GM18951 (cell line): ENCODE measurements at regions not wholly inside any gene's neighbourhood (a gene's known extent, or its start where the extent isn't known, plus 50 kb on each side); places are given as distances from the start of the nearest gene placed in this dataset.

Experiments used
- POLR2A ChIP-seq: IDR thresholded peaks from 4 replicates; pipeline ENCODE4 v1.6.1; 2011; ENCODE audit warnings: mild to moderate bottlenecking; ENCODE audit not compliant: insufficient read length, insufficient read depth; ENCODE audit errors: extremely low read depth
- in situ Hi-C: fragments of 300-500 bp; cut with MboI; formaldehyde crosslinking; loops from one replicate; pipeline ENCODE4 v1.12.0; 2022; ENCODE audit warnings: low sequenced_read_pairs, mixed read lengths, inconsistent platforms; ENCODE audit not compliant: unreplicated experiment

DNA sequence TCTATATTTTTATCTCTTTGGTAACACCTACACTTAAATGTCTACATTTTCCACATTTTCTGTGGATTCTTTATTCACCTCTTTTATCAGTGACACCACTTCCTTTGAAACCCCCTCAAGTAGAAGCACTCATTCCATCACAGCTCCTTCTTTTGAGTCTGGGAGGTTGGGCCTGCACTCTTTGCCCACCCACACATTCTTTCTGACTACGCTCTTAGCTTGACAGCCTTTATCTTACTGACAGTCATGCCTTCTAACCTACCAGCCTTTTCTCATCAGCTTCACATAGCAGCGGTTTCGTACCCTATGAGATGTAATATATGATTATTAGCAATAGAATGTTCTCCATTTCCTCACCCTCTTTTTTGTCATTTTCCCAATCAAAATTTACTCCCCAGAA is 151.9 kb downstream of the TNFSF18 start:
- no peak for TF ChIP-seq POLR2A
- in situ Hi-C loops = no loop called here

DNA sequence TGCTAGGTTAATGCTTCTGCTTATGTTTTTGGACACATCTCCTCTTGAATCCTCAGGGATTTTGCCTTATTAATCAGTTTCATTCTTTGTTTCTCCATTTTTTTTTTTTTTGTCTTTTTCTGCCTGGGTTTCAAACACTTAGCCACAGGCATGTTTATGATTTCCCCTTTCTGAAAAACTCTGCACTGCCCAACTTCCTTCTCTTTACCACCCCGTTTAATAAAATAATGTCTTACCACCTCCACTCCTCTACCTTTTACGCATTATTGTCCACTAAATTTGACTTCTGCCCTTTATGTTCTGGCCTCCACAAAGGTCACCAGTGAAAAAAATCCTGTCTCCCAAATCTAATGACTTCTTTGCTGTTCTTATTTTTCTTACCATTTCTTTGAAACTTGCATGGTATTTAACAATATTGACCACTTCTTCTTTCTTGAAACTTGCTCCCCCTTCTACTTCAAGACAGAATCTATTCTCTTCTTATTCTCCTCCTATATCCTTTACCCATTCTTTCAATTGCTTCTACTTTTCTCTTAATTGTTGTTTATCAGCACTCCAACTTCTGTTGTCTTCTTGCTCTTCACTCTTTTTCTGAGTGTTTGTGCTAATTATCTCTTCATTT is 150.3 kb downstream of the TNFSF18 start:
- in situ Hi-C loops = no loop called here
- no peak for TF ChIP-seq POLR2A

DNA sequence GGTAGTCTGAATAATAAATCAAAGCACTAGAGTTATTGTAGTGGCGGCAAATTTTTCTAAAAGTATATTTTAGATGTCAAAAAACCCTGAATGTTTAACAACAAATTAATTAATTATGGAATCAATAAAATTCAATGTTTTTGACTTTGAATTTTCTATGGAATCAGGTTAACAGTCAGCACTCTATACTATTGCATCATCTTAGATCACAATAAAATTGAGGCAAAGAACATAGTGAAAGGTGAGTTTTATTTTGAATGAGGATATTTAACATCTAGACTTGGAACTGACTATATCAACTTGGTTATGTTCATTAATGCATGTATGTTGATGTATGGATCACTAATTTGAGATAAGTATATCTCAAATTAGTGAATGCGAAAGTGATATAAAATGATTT is 148.5 kb downstream of the TNFSF18 start:
- TF ChIP-seq POLR2A = no peak
- in situ Hi-C loops = no loop called here

DNA sequence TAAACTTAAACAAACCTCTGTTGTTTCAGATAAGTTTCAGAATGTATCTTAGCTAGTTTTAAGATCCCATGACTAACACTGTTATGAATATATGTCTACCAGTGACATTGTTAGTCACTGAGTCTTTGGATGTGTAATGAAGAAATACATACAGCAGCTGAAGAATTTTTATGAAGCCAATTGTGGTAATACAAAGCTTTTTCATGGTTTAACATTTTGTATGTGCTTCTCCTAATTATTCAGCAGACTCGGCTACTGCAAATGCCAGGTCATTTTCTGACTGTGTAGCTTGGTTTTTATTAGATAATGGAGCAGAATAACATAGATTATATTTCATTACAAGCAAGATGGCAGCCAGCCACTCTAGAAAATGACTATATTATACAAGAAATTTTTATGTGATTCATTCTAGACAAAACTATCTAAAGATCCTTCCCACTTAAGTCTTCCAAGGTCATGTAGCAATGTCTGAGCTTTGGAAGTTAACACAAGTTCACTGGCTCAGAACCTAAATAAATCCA is 147.8 kb downstream of the TNFSF18 start:
- no peak for TF ChIP-seq POLR2A
- in situ Hi-C loops = no loop called here

DNA sequence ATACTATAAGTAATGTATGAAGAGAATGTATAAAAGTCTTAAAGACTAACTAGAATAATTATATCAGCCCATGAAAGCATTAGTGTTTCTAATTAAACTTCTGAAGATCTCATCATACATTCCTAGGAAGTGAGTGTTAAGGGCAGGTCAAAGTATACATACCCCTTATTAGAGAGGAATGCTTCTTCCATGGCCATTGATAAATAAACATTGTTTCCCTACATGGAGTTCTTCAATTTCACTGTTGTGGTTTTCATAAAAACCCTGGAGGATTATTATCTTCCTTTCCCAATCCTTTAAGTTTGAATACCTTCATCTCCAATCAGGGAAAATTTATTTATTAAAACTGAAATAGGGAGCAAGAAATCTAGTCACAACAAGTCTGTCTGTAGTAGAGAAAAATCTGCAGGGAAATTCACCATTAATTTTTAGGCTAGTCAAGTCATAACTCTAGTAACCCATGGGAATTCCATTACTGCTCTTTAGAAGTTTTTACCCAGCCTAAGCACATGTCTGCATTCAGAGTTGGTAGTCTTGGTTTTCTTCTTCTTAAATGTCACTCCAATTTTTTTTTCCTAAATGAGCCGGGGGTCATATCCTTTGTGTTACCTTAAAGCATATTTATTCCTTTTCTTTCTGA is 147.0 kb downstream of the TNFSF18 start:
- in situ Hi-C loops = no loop called here
- no peak for TF ChIP-seq POLR2A

DNA sequence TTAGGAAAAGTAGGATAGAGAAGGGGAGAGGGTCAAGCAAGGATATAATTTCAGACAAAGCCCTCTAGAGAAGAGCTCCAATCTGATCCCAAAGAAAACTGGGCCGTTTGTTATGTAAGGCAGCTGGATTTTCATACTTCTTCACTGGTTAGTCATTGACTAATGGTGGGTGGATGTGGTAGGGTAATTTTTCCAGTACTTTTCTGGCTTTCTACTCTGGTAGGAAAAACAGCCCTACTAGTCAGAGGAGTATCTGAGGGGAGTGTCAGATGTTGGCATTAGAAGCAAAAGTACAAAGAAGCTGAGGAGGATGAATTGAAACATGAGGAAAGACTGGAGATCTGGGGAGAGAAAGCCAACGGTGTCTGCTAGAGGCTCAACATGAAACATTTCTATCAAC is 145.3 kb downstream of the TNFSF18 start:
- no peak for TF ChIP-seq POLR2A
- in situ Hi-C loops = no loop called here

DNA sequence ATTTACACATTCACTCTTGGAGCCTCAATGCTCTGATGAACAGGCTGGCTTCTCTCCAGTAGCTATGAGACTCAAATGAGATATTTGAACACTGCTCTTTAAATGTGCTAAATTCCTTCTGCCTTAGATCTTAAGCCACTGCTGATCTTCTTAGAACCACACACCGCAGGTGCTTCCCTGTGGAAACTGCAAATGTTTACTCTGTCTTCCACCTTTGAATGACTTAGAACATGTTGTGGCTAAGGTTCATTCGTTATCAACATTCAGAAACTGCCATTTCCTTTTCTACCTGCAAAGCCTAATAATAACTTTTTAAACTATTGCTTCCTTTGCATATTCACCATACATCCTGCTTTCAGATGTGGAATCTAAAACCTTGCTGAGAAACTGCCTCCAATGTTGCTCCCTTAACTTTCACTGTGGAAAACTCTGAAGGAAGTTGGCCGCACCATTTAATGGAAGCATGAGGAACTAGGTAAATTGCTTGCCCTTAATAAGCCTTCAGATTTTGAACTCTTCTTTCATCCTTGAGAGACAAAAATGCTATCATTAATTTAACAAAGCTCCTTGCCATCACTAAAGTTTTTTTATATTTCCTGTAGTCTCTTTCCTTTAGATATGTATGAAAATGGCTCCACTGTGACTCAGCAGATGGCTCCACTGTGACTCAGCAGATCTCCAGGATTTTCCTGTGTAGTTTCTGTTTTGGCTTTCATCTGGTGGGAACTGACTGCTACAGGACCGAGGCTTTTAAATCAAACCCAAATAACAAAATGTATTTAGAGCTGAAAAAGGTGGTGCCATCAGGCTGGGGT is 143.8 kb downstream of the TNFSF18 start:
- in situ Hi-C loops = no loop called here

DNA sequence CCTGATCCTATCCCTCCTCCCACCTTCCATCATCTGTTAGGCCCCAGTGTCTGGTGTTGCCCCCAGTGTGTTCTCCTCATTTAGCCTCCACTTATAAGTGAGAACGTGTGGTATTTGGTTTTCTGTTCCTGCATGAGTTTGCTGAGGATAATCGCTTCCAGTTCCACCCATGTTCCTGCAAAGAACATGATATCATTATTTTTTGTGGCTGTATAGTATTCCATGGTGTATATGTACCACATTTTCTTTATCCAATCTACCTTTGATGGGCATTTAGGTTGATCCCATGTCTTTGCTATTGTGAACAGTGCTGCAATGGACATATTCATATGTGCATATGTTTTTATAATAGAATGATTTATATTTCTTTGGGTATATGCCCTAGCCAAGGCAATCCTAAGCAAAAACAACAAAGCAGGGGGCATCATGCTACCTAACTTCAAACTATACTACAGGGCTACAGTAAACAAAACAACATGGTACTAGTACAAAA is 142.9 kb downstream of the TNFSF18 start:
- in situ Hi-C loops = no loop called here
- no peak for TF ChIP-seq POLR2A

More for the DNA sequence above, 143.8 kb downstream of the TNFSF18 start:
- TF ChIP-seq POLR2A = no peak

DNA sequence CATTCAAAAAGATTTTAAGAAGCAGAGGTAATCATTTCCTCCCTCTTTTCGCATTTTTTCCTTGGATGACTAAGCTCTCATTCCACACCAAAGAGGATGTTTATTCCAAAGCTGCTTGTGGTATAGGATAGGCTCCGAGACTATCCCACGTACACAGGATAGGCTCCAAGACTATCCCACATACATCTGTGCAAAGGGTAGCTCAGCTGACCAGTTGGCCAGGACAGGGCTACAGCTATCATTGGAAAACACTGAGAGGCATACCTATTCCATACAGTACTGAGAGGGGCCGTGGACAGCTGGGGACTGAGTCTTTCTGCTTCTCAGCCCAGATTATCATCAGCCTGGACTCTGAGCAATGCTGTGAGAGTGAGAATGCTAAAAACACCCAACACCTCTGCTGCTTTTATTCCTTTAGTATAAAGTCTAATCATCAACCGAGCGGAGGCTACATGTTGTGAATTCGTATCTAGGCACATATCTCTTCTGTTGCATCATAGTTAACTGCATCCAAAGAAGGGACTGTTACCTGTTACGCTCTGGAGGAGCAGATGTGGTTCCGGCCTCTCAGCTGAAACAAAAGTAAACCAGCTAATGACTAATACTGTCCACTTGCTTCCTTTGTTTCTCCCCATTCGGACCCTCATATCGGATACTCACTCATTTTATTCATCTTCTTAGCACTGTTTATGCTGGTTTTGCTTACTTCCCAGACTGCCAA is 141.0 kb downstream of the TNFSF18 start:
- in situ Hi-C loops = no loop called here
- no peak for TF ChIP-seq POLR2A

DNA sequence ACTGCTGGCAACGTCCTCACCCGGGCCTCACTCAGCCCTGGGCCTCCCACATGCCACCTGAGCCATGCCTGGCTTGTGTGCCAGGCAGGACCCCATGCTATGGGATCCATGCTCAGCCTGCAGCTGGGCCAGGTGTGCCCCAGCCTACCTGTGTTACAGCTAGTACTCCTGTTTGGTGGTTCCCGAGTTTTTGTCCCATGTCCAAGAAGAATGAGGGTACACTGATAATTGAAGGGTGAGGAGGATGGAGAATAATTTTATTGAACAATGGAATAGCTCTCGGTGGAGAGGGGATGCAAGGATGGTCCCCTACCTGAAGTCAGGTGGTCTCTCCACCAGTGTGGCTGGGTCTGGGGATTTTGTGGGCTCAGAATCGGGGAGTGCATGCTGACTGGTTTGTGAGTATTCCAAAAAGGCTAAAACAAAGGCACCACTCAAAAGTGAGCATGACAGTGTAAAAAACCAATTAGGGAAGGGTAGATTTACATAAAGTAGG is 137.9 kb downstream of the TNFSF18 start:
- TF ChIP-seq POLR2A = no peak
- in situ Hi-C loops = no loop called here

DNA sequence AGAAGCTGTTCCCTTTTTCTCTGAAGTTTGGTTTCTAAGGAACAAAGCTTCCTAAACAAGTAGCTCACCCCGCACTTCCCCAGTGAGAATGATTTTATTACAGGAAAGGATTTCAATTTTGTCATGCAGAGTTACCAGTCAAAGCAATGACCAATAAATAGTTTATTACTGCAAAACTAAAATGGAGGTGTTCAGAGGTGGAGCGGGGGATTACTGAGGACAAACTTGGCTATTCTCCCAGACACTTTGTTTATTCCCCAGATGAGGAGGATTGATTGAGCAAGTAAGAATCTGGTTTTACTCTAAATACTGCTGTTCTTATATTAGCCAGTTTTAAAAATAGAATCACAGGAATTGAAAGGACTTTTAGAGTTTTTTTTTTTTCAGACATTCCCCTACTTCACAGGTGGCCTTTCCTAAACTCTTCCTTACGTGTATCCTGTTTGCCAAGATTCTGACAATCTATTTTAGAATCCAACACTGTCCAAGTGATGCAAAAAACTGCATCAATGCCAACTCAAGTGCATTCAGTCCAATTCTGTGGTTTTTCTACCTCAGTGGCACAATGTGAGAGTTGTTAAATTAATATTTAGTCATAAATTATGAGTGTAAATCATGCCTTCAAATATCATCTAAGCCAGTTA is 136.1 kb downstream of the TNFSF18 start:
- in situ Hi-C loops = no loop called here
- no peak for TF ChIP-seq POLR2A

DNA sequence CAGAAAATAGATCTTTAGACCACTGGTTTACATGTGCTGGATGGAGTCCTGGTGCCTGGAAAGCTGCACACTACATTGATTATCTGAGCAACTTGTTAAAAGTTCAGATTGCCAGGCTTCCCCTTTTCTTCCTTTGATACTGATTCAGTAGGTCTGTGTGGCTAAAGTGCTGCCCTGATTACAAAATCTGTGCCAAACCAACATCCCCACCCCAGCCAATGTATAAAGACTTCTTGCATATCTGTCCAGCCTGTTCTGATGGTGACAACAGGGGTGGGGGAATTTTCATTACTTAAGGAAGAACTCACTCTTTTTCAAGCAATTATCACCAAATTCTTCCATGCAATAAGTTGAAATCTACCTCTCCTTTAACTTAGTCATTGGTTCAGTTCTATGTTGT is 135.5 kb downstream of the TNFSF18 start:
- no peak for TF ChIP-seq POLR2A
- in situ Hi-C loops = no loop called here

DNA sequence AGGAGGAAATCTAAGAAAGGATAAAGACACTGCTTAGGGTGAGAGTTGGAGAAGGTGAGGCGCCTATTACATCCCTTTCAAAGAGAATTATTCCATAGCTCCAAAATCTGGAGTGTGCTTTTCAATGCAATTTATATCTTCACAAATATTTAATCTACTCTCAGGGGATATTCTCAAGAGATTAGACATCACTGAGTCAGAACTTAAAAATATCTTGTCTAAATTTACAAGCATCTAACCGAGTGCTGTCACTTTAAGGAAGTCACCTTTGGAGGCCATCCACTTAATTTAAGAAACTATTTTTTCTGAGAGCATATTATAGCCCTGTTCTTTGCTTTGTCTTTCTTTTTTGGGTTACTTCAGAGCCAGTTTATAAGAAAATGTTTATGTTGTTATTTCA is 134.6 kb downstream of the TNFSF18 start:
- in situ Hi-C loops = no loop called here
- no peak for TF ChIP-seq POLR2A

DNA sequence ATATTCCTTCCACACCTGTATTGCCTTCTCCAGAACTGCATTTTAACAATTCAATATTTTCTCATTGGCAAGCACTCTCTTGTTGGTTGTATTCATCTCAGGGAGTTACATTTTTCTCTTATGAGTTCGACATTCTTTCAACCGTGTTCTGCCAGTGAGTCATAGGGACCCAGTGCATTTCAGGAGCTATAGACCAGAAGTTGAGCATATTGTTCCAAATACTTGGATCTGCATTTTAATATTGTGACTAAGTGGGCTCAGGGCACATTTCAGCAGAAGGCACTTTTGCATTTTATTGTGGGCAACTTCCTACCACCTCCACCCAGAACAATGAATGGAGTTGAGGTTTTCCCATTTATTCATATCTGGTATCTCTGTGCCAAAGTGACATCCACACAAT is 132.8 kb downstream of the TNFSF18 start:
- in situ Hi-C loops = no loop called here
- TF ChIP-seq POLR2A = no peak
